GM23248 (cell line): ENCODE measurements at regions not wholly inside any gene's neighbourhood (a gene's known extent, or its start where the extent isn't known, plus 50 kb on each side); places are given as distances from the start of the nearest gene placed in this dataset.

Experiments used
- DNase-seq: peaks from one replicate; pipeline ENCODE4 v3.0.0-alpha.2; 2015
- H2AFZ ChIP-seq: fragments of 200-600 bp; sonication (generic); 2 replicates; pipeline ENCODE4 v1.6.1; 2016; ENCODE audit warnings: antibody characterized with exemption
- H3F3A ChIP-seq: fragments of 200-600 bp; sonication (generic); 2 replicates; pipeline ENCODE4 v1.6.1; 2016; ENCODE audit warnings: mild to moderate bottlenecking, antibody characterized with exemption, mixed run types; ENCODE audit not compliant: insufficient read depth
- H3K27ac ChIP-seq: fragments of 200-600 bp; sonication (generic); 2 replicates; pipeline ENCODE4 v1.5.1; 2016; ENCODE audit warnings: mild to moderate bottlenecking
- H3K27me3 ChIP-seq: fragments of 200-600 bp; sonication (generic); replicated peaks from 2 replicates; pipeline ENCODE4 v1.6.1; 2016; ENCODE audit warnings: mild to moderate bottlenecking; ENCODE audit not compliant: insufficient read depth
- H3K36me3 ChIP-seq: fragments of 200-600 bp; sonication (generic); 2 replicates; pipeline ENCODE4 v1.6.1; 2016; ENCODE audit warnings: low read depth, mild to moderate bottlenecking
- H3K4me1 ChIP-seq: fragments of 200-600 bp; sonication (generic); 2 replicates; pipeline ENCODE4 v1.6.1; 2016; ENCODE audit warnings: mild to moderate bottlenecking; ENCODE audit not compliant: insufficient read depth
- H3K4me2 ChIP-seq: fragments of 200-600 bp; sonication (generic); one replicate; pipeline ENCODE4 v1.6.1; 2016; ENCODE audit warnings: mild to moderate bottlenecking; ENCODE audit not compliant: unreplicated experiment
- H3K4me3 ChIP-seq: fragments of 200-600 bp; sonication (generic); 2 replicates; pipeline ENCODE4 v1.5.1; 2016; ENCODE audit warnings: mild to moderate bottlenecking
- H3K79me2 ChIP-seq: fragments of 200-600 bp; sonication (generic); 2 replicates; pipeline ENCODE4 v1.6.1; 2016; ENCODE audit warnings: mild to moderate bottlenecking; ENCODE audit not compliant: insufficient read depth
- H3K9ac ChIP-seq: fragments of 200-600 bp; sonication (generic); 2 replicates; pipeline ENCODE4 v1.6.1; 2016; ENCODE audit warnings: mild to moderate bottlenecking
- H3K9me2 ChIP-seq: fragments of 200-600 bp; sonication (generic); 2 replicates; pipeline ENCODE4 v1.6.1; 2016; ENCODE audit warnings: mixed run types, mild to moderate bottlenecking, moderate library complexity; ENCODE audit not compliant: insufficient read depth
- H3K9me3 ChIP-seq: fragments of 200-600 bp; sonication (generic); one replicate; pipeline ENCODE4 v1.6.1; 2017; ENCODE audit warnings: low read depth
- H4K20me1 ChIP-seq: fragments of 200-600 bp; sonication (generic); 2 replicates; pipeline ENCODE4 v1.6.0; 2016; ENCODE audit not compliant: insufficient read depth
- EZH2 ChIP-seq: fragments of 200-600 bp; sonication (generic); IDR thresholded peaks from 2 replicates; pipeline ENCODE4 v1.6.1; 2018; ENCODE audit warnings: antibody characterized with exemption, mild to moderate bottlenecking; ENCODE audit not compliant: insufficient read depth, poor library complexity, severe bottlenecking
- EZH2phosphoT487 ChIP-seq: fragments of 200-600 bp; sonication (generic); IDR thresholded peaks from 2 replicates; pipeline ENCODE4 v1.6.1; 2018; ENCODE audit warnings: antibody characterized with exemption, moderate library complexity, mild to moderate bottlenecking, low read depth; ENCODE audit not compliant: insufficient read depth
- WGBS, 2 experiments: methylation state at CpG; one replicate each; pipeline ENCODE4 v1.1.6; 2015 to 2017; ENCODE audit warnings: low lambda C conversion rate in 2 of 2, low coverage in 1 of 2; ENCODE audit errors: missing lambda C conversion rate in 2 of 2; 5-methylcytosine and 5-hydroxymethylcytosine counted together
- in situ Hi-C: fragments of 300-500 bp; cut with MboI; formaldehyde crosslinking; loops from 2 replicates; pipeline ENCODE4 v1.15.0; 2020

DNA sequence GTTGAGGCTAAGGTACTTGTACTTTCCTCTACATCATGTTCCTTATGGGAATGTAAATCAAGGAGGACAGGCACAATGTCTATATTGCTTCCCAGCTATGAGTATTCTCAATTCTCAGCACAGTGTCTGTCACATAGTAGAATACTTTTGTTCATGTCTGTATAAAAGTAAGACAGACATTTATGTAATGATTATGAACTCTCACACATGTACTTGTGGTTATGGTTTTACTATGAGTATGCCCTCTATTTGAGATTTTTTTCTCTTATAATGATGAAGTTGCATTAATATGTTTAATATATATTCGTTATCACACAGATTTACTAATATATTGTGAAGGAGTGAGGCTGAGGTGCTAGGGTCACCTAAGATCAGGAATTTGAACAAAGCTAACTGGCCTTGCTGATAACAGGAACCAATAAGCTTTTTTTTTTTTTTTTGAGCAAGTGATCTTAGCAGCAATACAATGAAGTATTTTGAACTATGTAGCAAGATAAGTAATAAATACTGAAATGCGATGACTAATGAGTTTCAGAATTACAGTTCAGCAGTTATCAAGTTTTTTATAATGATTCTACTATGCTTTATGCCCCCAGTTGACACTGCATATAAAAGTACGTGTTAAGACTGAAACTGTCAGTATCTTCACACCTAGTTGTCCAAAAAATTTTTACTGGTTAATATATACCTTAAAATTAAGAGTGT is 623.1 kb downstream of the HTR1B start:
- H3K9ac ChIP-seq: no peak overlapping the region
- 36 to 42% methylated on average over 3 of the region's 3 CpGs for WGBS, 2 experiments
- no peak overlapping the region for H3K4me2 ChIP-seq
- no peak overlapping the region for H3K4me3 ChIP-seq
- H3K9me2 ChIP-seq: no peaks in the 10 kb centered on the region
- H3K79me2 ChIP-seq: no peaks in the 10 kb centered on the region
- H4K20me1 ChIP-seq: no peaks in the 10 kb centered on the region
- H3K27me3 ChIP-seq: no peaks in the 10 kb centered on the region
- no peaks in the 10 kb centered on the region for H3F3A ChIP-seq
- no peak overlapping the region for H3K27ac ChIP-seq
- in situ Hi-C loops: no loop called here
- TF ChIP-seq EZH2 (no peak), EZH2phosphoT487 (no peak)
- H3K36me3 ChIP-seq: no peaks in the 10 kb centered on the region
- H3K9me3 ChIP-seq: no peaks in the 10 kb centered on the region
- no peaks in the 10 kb centered on the region for H3K4me1 ChIP-seq
- H2AFZ ChIP-seq: no peak overlapping the region
- no peak for DNase-seq

DNA sequence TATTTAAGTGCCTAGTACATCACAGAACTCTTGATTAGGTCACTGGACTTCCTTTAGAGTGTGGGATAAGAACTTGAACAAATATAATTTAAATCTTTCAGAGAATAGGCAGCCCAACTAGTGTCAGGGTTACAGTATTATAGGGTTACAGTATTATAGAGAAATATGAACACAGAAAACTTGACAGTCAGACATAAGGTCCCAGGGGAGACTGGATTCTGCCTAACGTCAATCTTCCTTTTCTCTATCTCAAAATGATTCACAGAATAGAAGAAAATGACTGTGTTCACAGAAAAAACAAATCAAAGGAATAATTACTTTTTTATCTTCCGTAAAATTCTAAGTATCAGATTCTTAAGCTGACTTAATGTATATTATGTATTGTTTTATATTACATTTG is 623.8 kb downstream of the HTR1B start:
- Histone ChIP-seq H4K20me1 (no peaks in the 10 kb centered on the region), H3K27me3 (no peaks in the 10 kb centered on the region), H2AFZ (no peak overlapping the region), H3K9me2 (no peaks in the 10 kb centered on the region), H3K9me3 (no peaks in the 10 kb centered on the region), H3K36me3 (no peaks in the 10 kb centered on the region), H3K4me2 (no peak overlapping the region), H3K4me3 (no peak overlapping the region), H3F3A (no peaks in the 10 kb centered on the region), H3K9ac (no peak overlapping the region), H3K79me2 (no peaks in the 10 kb centered on the region), H3K4me1 (no peaks in the 10 kb centered on the region), H3K27ac (no peak overlapping the region)
- no peak for DNase-seq
- TF ChIP-seq EZH2phosphoT487: no peak
- TF ChIP-seq EZH2: no peak
- in situ Hi-C loops: no loop called here
- 34 to 43% methylated on average over 2 of the region's 2 CpGs for WGBS, 2 experiments

DNA sequence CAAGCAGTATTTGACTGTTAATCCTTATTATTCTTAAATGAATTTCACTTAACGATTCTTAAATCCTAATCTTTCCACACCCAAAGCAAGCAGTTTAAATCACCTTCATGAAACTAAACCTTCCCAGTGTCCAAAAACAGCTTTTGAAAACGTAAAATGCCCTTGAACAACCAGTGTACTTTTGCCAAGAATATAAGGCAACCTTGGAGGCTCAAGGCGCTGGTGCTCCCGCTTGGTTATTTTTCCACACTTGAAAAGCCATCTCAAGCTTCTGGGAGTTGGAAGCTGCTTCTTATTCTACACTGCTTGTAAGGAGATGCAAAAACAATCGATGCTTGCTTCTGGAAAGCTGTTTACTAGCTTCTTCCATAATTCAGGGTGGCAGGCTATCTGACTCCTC is 625.7 kb downstream of the HTR1B start:
- H3K9me2 ChIP-seq: no peaks in the 10 kb centered on the region
- 35 to 36% methylated on average over 5 of the region's 5 CpGs for WGBS, 2 experiments
- no peak overlapping the region for H3K4me3 ChIP-seq
- no peaks in the 10 kb centered on the region for H3K36me3 ChIP-seq
- no peak overlapping the region for H3K9ac ChIP-seq
- H4K20me1 ChIP-seq: no peaks in the 10 kb centered on the region
- H3K4me2 ChIP-seq: no peak overlapping the region
- no peak overlapping the region for H2AFZ ChIP-seq
- no peaks in the 10 kb centered on the region for H3K4me1 ChIP-seq
- H3K27ac ChIP-seq: no peak overlapping the region
- DNase-seq: no peak
- no peaks in the 10 kb centered on the region for H3F3A ChIP-seq
- H3K79me2 ChIP-seq: no peaks in the 10 kb centered on the region
- H3K9me3 ChIP-seq: no peaks in the 10 kb centered on the region
- no peaks in the 10 kb centered on the region for H3K27me3 ChIP-seq
- TF ChIP-seq EZH2 (no peak), EZH2phosphoT487 (no peak)
- in situ Hi-C loops: no loop called here

DNA sequence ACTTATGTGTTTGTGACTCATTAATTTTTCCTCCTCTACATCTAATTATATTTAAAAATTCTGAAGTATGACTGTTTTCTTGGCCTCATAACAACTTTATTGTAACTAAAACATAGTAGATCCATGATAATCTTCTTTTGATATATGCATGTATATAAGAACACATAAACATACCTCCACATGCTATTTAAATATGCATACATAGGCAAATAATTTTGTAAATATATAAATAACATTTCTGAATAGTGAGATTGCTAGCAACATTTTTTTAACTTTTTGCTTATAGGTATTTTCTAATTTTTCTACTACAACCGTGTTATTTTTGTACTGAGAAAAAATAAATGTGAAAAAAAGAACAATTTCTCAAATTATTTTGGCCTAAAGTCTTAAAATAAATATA is 627.6 kb downstream of the HTR1B start:
- DNase-seq: no peak
- H3K27ac ChIP-seq: no peak overlapping the region
- H3K9ac ChIP-seq: no peak overlapping the region
- no peaks in the 10 kb centered on the region for H3K36me3 ChIP-seq
- no peaks in the 10 kb centered on the region for H3K27me3 ChIP-seq
- no peaks in the 10 kb centered on the region for H3K9me3 ChIP-seq
- H3K4me2 ChIP-seq: no peak overlapping the region
- H3K4me3 ChIP-seq: no peak overlapping the region
- H2AFZ ChIP-seq: no peak overlapping the region
- H4K20me1 ChIP-seq: no peaks in the 10 kb centered on the region
- no peaks in the 10 kb centered on the region for H3K79me2 ChIP-seq
- TF ChIP-seq EZH2phosphoT487: no peak
- TF ChIP-seq EZH2: no peak
- 5% methylated on average over 1 of the region's 1 CpG for WGBS, 2 experiments
- in situ Hi-C loops: no loop called here
- H3K9me2 ChIP-seq: no peaks in the 10 kb centered on the region
- no peaks in the 10 kb centered on the region for H3K4me1 ChIP-seq
- no peaks in the 10 kb centered on the region for H3F3A ChIP-seq

DNA sequence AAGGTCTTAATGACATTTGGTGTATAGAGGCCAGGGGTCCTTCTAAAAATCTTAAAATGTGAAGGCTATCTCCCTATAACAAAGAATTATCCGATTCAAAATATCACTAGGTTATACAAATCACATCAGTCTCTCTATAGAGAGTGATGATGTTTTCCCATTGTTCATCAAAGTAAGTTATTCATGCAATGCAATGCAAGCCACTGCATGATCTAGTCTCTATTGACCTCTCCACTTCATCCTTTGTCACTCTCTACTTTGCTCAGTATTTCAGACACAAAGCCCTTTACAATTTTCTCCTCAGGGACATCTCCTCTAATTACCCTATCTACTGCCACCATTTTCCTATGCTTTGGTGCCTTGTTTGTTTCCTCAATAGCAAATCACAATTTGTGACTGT is 628.0 kb downstream of the HTR1B start:
- H3K4me2 ChIP-seq: no peak overlapping the region
- H3K27me3 ChIP-seq: no peaks in the 10 kb centered on the region
- WGBS, 2 experiments: 11 to 14% methylated on average over 1 of the region's 1 CpG
- no peaks in the 10 kb centered on the region for H3F3A ChIP-seq
- no peaks in the 10 kb centered on the region for H3K79me2 ChIP-seq
- no peak for TF ChIP-seq EZH2
- TF ChIP-seq EZH2phosphoT487: no peak
- no peak overlapping the region for H3K4me3 ChIP-seq
- DNase-seq: no peak
- no peaks in the 10 kb centered on the region for H3K9me2 ChIP-seq
- no peaks in the 10 kb centered on the region for H3K36me3 ChIP-seq
- H3K4me1 ChIP-seq: no peaks in the 10 kb centered on the region
- H2AFZ ChIP-seq: no peak overlapping the region
- H3K9me3 ChIP-seq: no peaks in the 10 kb centered on the region
- no peak overlapping the region for H3K27ac ChIP-seq
- in situ Hi-C loops: no loop called here
- no peak overlapping the region for H3K9ac ChIP-seq
- no peaks in the 10 kb centered on the region for H4K20me1 ChIP-seq
